ENCODE measurements at regions not wholly inside any gene's neighbourhood (a gene's known extent, or its start where the extent isn't known, plus 50 kb on each side); places are given as distances from the start of the nearest gene placed in this dataset.

DNA sequence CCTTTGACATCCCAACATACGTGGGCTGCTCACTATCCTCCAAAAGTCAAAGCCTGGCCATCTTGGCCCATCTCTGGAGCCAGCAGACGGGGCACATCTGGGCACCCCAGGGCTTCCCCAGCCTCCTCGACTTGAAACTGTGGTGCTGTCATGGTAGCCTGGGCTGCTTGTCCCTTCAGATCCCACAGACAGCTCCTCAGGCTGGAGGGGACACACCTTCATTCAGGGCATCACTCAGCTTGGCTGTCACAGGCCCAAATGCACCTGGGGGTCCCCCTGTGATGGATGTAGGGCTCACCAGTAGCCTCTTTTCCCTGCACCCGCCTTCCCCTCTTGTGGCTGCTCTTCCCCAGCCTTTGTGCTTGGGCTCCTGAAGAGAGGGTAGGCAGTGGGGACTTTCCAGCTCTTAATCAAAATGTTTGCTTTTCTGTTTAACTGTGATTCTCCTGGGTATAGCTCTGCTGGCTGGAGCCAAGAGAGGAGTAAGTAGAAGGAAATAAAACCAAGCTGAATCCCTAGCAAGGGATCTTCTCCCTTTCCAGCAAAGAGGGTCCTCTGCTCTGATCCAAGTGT is 92.3 kb downstream of the GYPC start:
- peak; percentile 7 for DNase-seq

DNA sequence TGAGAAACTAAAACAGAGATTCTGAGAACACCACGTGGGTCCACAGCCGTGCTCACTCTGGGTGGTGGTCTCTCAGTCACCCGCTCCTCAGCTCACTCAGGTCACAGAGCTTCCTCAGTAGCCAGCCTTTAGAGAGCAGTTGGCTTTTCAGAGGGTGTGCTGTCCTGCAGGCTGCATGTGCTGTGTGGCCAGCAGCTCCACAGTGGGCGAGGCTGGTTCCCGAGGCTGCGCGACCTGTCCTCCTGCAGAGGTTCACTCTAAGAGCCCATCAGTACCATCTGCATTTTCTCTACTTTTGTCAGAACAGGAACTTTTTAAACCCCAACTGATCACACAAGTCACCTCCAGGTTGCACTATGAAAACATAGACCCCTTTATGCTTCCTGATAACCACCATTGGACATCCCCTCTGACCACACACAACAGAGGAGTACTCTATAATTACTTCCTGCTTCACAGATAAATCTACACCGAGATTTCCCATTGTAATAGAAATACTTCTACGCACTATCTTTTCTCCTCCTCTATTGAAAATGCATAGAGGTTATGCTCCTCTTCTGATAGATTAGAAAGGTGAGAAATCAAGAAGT is 93.1 kb downstream of the GYPC start:
- no peak for DNase-seq

DNA sequence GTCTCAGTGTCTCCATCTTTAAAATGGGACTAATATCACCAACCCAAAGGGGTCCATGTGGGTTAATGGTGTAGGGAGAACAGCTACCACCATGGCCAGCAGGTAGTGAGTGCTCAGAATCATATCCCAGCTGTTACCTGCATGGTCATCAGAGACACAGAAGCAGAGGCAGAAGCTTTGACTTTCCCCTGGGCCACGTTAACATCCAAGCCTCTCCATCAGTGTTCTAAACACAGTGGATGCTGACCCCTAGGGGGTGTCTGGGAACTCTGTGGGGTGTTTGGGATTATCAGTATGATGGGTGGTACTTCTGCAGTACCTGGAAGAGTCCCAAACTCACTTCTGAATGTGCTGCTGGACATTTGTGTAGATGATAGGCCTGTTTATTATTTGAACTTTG is 93.6 kb downstream of the GYPC start:
- DNase-seq, result no peak

DNA sequence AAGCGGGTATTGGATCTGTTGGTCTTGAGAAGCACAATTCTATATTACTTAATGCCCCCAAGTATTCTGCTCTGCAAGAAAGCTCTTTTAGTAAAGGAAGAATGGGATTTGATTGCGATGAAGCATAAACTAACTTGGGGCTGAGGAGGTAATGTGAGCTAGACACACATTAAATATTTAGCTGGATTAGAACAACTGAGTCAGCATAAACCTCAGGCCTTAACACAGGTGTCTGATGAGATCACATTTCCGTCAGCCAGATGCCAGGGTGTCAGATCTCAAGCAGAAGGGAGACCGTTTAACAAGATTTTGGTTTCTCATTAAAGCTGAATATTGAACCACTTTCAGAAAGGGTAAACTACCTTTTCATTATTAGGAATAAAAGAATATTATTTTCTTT is 94.5 kb downstream of the GYPC start:
- no peak for DNase-seq

DNA sequence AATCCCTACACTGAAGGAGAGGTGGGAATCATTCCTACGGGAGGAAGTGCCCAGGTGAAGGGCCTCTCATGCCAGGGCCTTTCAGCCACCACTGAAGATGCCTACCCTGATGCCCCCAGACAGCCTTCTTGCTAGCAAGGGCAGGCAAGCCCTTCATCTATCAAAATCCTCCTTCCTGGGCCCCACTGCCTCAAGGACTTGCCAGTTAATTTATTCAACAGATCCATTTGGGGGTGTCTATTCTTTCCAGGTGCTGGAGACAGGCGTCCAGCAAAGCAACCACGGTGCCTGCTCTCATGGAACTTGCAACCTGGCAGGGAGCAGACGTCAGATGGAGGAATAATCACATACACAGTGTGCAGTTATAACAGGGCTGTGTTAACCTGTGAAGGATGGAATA is 95.5 kb downstream of the GYPC start:
- no peak for DNase-seq

GRCh38 chr2:126752876-126753275 is 96.9 kb downstream of the GYPC start:
- DNase-seq, result no peak

DNA sequence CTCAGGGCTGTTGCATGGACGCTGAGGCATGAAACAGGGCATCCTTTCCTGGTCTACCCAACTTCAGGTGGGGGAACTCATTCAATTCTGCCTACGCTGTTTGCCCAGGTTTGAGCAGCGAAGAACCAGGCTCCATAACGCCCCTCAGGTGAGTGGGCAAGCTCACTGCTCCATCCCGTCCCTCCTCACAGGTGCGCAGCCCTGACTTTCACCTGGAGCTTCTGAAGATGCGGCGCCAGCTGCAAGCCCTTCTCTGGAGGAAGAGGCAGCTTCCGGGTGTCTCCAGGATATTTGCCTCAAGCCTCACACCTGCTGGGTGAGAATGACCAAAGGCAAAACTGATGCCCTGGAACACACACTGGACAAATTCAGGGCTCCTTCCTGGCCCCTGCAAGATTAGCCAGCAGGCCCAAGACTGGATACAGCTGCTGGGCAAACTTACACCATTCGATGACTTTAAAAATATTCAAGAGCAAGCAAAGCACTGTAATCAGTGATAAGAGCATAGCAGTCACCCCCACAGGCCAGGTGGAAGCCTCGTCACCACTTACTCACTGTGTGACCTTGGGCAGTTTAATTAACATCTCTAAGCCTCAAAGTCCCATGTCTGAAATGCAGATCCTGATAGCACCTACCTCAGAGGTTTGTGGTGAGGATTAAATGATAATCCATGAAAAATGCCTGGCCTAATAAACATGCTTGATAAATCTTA is 97.7 kb downstream of the GYPC start:
- no peak for DNase-seq

DNA sequence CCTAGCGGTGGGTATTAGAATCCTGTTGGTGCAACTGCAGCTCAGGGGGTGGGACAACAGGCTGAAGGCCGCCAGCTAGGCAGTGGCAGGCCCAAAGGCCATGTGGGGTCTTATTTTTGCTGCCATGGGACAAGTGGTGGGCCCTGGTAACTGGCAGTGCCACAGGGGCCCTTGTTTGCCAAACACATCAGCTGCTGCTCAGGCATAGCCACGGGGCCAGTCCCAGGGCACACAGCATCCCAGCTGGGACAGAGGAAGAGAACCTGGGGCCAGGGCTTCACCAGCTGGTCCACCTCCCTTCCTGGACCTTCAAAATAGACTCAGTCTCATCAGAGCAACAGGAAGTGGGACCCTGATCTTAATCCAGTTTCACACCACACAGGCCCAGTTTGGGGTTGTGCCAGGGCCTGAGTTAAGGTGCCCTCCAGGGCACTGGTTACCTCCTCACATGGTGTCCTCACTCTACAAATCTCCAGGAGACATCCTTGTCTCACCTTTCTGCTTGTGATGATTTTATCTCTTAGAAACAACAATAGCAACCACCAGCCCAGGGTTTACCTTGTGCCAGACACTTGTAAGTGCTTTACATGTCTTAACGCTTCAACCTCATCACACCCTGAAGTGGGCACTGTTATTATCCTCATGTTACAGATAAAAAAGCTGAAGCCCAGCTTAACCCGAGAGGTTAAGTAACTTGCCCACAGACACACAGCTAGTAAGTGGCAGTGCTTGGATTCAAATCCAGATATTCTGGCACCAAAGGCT is 98.5 kb downstream of the GYPC start:
- no peak for DNase-seq

- no peak for DNase-seq
Measured at GRCh38 chr2:126756125-126756524, 100.2 kb downstream of the GYPC start.

DNA sequence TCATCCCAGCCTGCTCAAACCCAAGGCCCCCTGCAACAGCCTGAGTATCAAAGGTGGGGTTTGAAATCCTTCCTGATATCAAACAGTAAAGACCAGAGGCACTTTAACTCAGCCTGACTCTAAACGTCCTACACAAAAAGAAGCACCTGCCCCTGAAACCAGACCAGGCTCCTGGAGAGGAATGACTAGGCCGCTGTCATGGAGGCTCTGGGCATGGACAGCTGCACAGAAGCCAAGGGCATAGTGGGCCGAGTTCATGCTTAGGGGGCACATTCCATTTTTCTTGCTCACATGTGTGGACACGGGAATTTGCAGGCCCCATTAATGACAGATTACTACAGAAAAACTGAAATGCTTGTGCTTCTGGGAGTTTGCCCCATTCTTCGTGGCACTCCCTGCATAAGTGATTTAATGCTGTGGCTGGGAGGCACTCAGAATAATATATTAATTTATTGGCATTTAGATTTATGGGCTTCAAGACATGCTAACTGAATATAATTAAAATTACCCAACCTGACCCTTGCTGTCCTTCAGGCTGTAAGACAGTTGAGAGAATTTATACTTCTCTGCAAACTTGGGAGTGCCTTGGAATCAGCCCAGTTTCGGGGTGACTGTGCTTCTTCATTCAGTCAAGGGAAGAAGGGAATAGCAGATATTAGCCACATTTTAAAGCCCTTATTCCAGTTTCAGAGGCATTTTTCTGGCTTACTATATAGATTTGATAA is 105.5 kb downstream of the GYPC start:
- no peak for DNase-seq

- DNase-seq, result no peak
Measured at GRCh38 chr2:126761981-126762878, 106.3 kb downstream of the GYPC start.

- DNase-seq, result no peak
Measured at GRCh38 chr2:126764686-126765265, 108.8 kb downstream of the GYPC start.

DNA sequence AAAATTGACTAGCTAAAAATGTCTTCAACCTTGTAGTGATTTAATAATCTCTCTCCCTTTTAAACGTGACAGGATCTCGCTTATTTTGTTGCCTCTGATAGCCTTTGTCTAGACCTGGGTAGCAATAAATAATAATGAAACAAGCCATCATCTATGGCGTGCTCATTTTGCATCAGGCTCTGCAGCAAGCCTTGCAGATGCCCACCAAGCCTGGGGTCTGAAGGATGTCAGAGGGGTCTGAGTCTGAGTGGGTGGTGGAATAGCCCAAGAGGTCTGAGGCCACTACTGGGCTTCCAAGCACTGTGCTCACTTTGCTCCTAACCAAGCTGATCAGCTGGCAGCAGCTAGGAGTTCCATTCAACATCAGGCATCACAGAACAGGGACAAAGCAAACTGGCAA is 109.4 kb downstream of the GYPC start:
- DNase-seq, result no peak

DNA sequence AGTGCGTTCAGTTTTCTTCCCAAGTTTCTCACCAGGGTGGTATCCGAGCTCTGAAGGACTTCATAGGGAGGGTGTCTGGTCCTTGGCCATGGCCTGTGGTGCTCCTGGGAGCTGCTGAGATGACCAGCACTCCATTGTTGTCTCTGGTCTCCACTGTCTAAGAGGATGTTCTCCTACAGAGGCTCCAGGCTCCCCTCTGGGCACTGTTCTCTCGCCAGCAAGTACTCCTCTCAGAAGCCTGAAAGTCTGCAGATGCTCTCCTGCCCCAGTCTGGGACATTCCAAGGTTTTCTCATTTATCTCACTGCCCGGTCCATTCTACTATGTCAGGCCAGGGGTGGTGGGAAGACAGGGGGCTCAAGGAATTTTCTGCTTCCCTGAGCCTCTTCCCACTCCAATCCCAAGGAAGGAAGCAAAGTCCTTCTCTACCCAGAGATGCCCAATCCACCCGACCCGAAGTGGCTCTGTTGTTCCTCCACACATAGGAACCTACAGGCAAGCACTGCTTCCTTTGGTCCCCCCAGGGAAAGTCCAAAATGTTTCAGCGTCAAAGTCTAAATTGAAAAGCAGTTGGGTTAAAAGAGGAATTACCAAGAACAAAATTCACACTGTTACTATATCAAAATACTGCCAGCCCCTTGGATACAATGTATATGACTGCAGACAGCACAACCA is 110.5 kb downstream of the GYPC start:
- DNase-seq, result no peak

- no peak for DNase-seq
Measured at GRCh38 chr2:126766969-126767296, 111.0 kb downstream of the GYPC start.

- no peak for DNase-seq
Measured at GRCh38 chr2:126769118-126769517, 113.2 kb downstream of the GYPC start.

DNA sequence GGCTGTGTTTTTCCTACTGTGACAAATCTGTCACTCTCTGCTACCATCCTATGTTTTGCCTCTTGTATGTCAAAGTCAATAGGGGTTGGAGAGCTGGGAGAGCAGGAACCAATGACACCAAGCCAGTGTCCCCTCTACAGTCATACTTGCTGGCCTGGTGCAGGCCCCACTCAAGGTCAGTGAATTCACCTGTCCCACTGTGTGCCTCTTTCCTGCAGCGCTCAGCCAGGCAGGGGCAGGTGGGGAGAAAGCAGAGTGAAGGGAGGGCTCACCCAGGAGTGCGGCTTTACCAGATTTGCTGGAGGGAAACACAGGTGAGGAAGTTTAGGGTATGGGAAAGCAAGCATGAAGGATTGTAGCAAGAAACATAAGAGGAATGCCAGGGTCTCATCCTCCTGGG is 114.5 kb downstream of the GYPC start:
- no peak for DNase-seq

GRCh38 chr2:126771094-126771493 is 115.1 kb downstream of the GYPC start:
- DNase-seq, result no peak

DNA sequence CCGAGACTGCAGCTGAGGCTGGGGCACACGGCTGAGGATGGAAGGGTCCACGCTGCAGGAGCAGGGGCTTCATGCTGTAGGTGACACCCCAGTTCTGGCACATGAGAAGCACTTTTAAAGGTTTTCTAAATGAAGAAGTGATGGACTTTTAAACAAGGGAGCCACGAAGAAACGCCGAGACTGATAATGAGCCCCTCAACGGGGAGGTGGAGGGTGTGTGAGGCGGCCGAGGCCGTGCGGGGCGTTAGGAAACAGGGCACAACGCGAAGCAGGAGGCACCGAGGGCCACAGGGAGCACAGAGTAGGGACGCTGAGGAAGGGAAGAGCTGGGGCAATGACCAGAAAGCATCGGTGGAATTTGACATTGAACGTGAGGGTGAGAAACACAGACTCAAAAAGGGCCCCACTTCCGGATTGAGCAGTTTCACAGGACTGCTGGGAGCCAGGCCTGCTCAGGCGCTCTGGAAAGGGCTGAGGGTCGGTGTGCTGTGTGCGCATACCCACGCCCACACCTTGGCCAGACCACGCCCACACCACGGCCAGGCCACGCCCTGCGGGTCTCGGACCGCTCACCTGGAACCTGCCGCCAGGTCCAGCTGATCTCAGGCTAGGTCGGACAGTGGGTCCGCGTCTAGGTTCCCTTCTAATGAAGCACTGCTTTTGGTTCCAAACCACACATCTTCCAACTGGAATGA is 115.7 kb downstream of the GYPC start:
- DNase-seq, result no peak

GRCh38 chr2:126774290-126774689 is 118.3 kb downstream of the GYPC start:
- no peak for DNase-seq

DNA sequence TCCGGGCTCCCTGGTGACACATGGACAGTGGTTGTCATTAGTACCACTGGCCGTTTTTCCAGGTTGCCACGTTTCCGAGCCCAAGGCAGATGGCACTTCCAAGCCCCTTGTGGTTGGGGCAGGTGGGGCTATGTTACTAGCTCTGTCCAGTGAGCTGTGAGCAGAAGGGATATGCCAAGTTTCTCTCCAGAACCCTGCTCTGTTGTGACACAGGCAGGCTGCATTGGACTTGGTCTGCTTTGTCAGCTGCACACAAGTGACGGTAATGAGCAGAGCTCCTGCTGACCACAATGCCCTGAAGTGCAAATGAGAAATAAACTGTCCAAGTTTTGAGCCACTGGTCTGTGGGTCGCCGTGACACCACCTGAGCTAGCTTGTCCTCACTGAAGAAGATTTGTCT is 118.8 kb downstream of the GYPC start:
- no peak for DNase-seq

Data from DMS53 (cell line).